Peyer's patch (tissue), 4 donors: ENCODE measurements at regions not wholly inside any gene's neighbourhood (a gene's known extent, or its start where the extent isn't known, plus 50 kb on each side); places are given as distances from the start of the nearest gene placed in this dataset.

Experiments
- CTCF ChIP-seq, 6 experiments: fragments of 450-650 bp in 4 of 6; fragments of 200-600 bp in 2 of 6; sonication (generic) in 1 of 6; IDR thresholded peaks; one replicate each; pipeline ENCODE4 v1.5.1; 2017 to 2019; ENCODE audit warnings: antibody characterized with exemption in 6 of 6, mild to moderate bottlenecking in 3 of 6, moderate library complexity in 1 of 6
- POLR2A ChIP-seq, 2 donors: fragments of 450-650 bp; IDR thresholded peaks; one replicate each; pipeline ENCODE4 v1.5.1; 2017; ENCODE audit warnings: antibody characterized with exemption in 2 of 2, mild to moderate bottlenecking in 2 of 2, moderate library complexity in 2 of 2

GRCh38 chr4:138347561-138347960 lies 105.4 kb upstream of the SLC7A11 start:
- TF ChIP-seq POLR2A (IDR thresholded peaks at IDR 0.05) (no peak), CTCF (IDR thresholded peaks at IDR 0.05) (no peak)
